Heart right ventricle (tissue), 16 donors: ENCODE measurements at regions not wholly inside any gene's neighbourhood (a gene's known extent, or its start where the extent isn't known, plus 50 kb on each side); places are given as distances from the start of the nearest gene placed in this dataset.
A peak's percentile ranks its signal among the peaks of the same experiment; 100 is the strongest.

Experiments used
- ATAC-seq, 8 donors: fragments of 200-7000 bp; cut with Tn5 transposase; one replicate each; pipeline ENCODE4 v1.9.1; 2020; ENCODE audit warnings: mild to moderate bottlenecking in 8 of 8, moderate library complexity in 8 of 8, moderate number of reproducible peaks in 1 of 8
- DNase-seq, 2 donors: peaks; one replicate each; pipeline ENCODE4 v3.0.0-alpha.2; 2020
- H3K27ac ChIP-seq, 10 donors: fragments of 200-600 bp; sonication (generic) in 2 of 10; one replicate each; pipeline versions ENCODE4 v1.5.0 to v1.8.0; 2020 to 2022; ENCODE audit warnings: mild to moderate bottlenecking in 3 of 10
- H3K27me3 ChIP-seq, 7 donors: fragments of 200-600 bp; one replicate each; pipeline ENCODE4 v1.8.0; 2021 to 2022; ENCODE audit warnings: mild to moderate bottlenecking in 2 of 7
- H3K36me3 ChIP-seq, 9 donors: fragments of 200-600 bp; sonication (generic) in 1 of 9; one replicate each; pipeline versions ENCODE4 v1.5.0 to v1.8.0; 2020 to 2022; ENCODE audit warnings: mild to moderate bottlenecking in 2 of 9
- H3K4me1 ChIP-seq, 9 donors: fragments of 200-600 bp; sonication (generic) in 1 of 9; one replicate each; pipeline versions ENCODE4 v1.5.0 to v1.8.0; 2020 to 2022; ENCODE audit warnings: mild to moderate bottlenecking in 4 of 9
- H3K4me3 ChIP-seq, 10 donors: fragments of 200-600 bp; sonication (generic) in 2 of 10; one replicate each; pipeline versions ENCODE4 v1.5.0 to v1.8.0; 2020 to 2022; ENCODE audit warnings: mild to moderate bottlenecking in 7 of 10, moderate library complexity in 2 of 10
- H3K9me3 ChIP-seq, 11 donors: fragments of 200-600 bp in 10 of 11; sonication (generic) in 2 of 11; one replicate each; pipeline versions ENCODE4 v1.5.0 to v1.8.0; 2013 to 2022; ENCODE audit warnings: mild to moderate bottlenecking in 2 of 11, control low read depth in 1 of 11, moderate library complexity in 1 of 11
- WGBS, 2 donors: extraction: QIAGEN DNeasy Blood & Tissue Kit; methylation state at CpG; one replicate each; pipeline ENCODE4 v1.1.7; 2013; ENCODE audit warnings: inconsistent platforms in 1 of 2; 5-methylcytosine and 5-hydroxymethylcytosine counted together
- intact Hi-C, 10 donors: fragments of 100-400 bp; cut with DNase I; formaldehyde crosslinking; loops; one replicate each; pipeline versions ENCODE4 v1.11.1 to v1.14.2; 2022
- TF ChIP-seq, protein P1 (sequence below), 9 donors: fragments of 200-600 bp; sonication (generic) in 2 of 9; IDR thresholded peaks; one replicate each; pipeline versions ENCODE4 v1.5.0 to v1.8.0; 2021 to 2022; ENCODE audit warnings: antibody characterized with exemption in 9 of 9, mild to moderate bottlenecking in 5 of 9, moderate library complexity in 1 of 9
- donor health status: Arrhythmogenic right ventricular cardiomyopathy.
- donor health status: ischemic (EF 13 %, LVEDD 7.1; RV severe dilation, severe dysfunction).
- donor health status: healthy with polysubstance abuse.
- donor health status: DM: no; HTN: yes; CAD: no.
- donor health status: DM: no; HTN: no; CAD: no.
- donor health status: ischemic (EF 25% LVEDD 6.9; RV normal size, moderate dysfunction).
- donor health status: ischemic (EF 25% LVEDD 5.7; RV mildly dilated, moderate dysfunction).
- donor health status: healthy.
- donor health status: DM: yes; HTN: yes; CAD: no.
- donor health status: Ischemic cardiomyopathy.
- donor health status: ischemic (EF 35%, LVEDD 5.7; RV mildly dilated, moderate dysfunction).
- donor health status: nonischemic (EF 11% LVEDD 7.7; RV severe dilation, severe dysfunction).
- donor health status: DM: yes; HTN: yes; CAD: no.
- donor health status: PGD.
- donor health status: ischemic (EF 29% LVEDD 5.4; RV normal size, mild dysfunction).
- donor health status: nonischemic (EF 23%, LVEDD 6.1; RV moderate dilation, normal function).

DNA sequence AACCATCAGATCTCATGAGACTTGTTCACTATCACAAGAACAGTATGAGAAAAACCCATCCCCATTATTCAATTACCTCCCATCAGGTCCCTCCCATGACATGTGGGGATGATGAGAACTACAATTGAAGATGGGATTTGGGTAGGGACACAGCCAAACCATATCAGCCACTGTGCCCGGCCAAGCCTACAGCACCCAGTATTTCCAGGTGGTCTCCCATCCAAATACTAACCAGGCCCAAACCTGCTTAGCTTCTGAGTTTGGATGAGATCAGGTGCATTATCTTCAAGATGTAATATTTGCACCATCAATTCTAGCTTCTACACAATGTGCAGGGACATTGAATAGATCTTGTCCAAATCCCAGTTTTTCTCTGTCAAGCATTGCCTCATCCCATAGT, 196.9 kb downstream of the BAMBI start:
- TF ChIP-seq, protein P1, sequence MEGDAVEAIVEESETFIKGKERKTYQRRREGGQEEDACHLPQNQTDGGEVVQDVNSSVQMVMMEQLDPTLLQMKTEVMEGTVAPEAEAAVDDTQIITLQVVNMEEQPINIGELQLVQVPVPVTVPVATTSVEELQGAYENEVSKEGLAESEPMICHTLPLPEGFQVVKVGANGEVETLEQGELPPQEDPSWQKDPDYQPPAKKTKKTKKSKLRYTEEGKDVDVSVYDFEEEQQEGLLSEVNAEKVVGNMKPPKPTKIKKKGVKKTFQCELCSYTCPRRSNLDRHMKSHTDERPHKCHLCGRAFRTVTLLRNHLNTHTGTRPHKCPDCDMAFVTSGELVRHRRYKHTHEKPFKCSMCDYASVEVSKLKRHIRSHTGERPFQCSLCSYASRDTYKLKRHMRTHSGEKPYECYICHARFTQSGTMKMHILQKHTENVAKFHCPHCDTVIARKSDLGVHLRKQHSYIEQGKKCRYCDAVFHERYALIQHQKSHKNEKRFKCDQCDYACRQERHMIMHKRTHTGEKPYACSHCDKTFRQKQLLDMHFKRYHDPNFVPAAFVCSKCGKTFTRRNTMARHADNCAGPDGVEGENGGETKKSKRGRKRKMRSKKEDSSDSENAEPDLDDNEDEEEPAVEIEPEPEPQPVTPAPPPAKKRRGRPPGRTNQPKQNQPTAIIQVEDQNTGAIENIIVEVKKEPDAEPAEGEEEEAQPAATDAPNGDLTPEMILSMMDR (IDR thresholded peaks at IDR 0.05): no peak
- Histone ChIP-seq H3K4me1 (peaks cover 0 to 7% (median 0%) of the 10 kb centered on the region in 9 donors), H3K4me3 (no peak overlapping the region), H3K27ac (no peak overlapping the region), H3K27me3 (no peaks in the 10 kb centered on the region), H3K36me3 (no peaks in the 10 kb centered on the region), H3K9me3 (no peaks in the 10 kb centered on the region)
- ATAC-seq (no peak), DNase-seq (no peak)
- 94 to 97% methylated on average over 1 of the region's 1 CpG for WGBS, 2 donors
- intact Hi-C loops: no loop called here

DNA sequence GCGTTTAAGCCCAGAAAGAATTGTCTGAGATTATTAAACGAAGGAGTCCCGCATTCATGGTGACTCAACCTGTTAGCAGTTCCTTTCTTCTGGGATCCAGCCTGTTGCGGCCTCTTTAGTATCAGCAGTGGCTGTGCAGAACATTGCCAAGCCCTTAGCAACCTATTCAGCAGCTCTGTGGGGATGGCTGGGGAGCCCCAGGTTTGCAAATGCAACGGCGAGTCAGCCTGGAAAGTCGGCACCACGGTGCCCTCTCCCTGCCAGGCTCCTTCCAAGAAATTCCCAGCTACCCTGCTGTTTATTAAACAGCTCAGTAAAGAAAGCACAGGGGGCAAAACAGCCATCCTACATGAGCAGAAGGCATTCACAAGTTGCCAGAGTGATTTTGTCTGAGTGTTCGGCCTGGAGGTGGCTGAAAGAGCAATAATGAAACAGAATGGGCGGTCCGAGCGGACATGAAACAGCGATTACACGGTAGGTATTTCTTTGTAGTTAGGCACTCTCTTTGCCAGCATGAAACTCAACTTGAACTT, 198.3 kb downstream of the BAMBI start:
- peaks cover 3 to 18% (median 11%) of the 10 kb centered on the region in 9 donors for H3K4me1 ChIP-seq
- no peak overlapping the region for H3K4me3 ChIP-seq
- H3K27me3 ChIP-seq: no peaks in the 10 kb centered on the region
- no peak overlapping the region for H3K27ac ChIP-seq
- ATAC-seq (peak in 3 of 8 donors; percentile 37 to 40 (median 39)), DNase-seq (peak in 1 of 2 donors; percentile 13)
- 53 to 63% methylated on average over 14 of the region's 14 CpGs for WGBS, 2 donors
- no peaks in the 10 kb centered on the region for H3K36me3 ChIP-seq
- TF ChIP-seq, protein P1 (IDR thresholded peaks at IDR 0.05): no peak
- intact Hi-C loops: no loop called here
- no peaks in the 10 kb centered on the region for H3K9me3 ChIP-seq

DNA sequence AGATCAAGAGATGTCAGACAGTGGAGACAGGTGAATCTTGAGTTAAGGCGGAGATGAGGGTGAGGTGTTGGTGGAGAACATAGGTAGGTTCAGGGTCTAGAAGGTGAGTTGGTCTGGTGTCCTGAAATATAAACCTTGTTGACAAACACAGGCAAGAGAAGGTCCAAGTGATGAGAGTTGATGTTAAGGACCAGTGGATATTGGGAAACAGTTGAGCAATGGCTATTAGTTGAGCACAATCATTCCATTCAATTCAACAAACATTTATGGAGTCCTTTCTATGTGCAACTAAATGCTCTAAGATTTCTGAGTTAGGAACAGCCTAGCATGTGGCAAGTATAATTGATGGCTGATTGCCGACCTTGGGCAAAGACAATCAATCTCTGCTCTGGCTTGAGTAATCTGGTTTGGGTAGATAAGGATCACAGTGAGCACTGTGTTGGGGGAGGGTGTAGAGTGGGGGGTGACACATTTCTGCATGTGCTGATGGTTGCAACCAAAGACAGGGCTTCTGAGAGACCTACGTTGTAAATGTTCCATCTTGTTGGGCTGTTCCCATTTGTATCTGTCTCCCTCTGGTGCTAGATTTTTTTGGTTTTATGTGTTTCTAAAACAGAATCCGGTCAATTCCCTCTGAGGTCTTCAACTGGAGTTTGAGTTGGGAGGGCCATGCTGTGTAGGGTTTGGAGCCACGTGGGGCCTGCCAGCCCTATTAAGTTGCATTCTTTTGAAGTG, 201.1 kb downstream of the BAMBI start:
- Histone ChIP-seq H3K27me3 (no peaks in the 10 kb centered on the region), H3K36me3 (no peaks in the 10 kb centered on the region), H3K4me3 (no peak overlapping the region), H3K27ac (no peak overlapping the region), H3K9me3 (no peaks in the 10 kb centered on the region), H3K4me1 (peaks cover 3 to 26% (median 15%) of the 10 kb centered on the region in 9 donors)
- intact Hi-C loops: no loop called here
- TF ChIP-seq, protein P1 (IDR thresholded peaks at IDR 0.05): no peak
- 77 to 83% methylated on average over 5 of the region's 5 CpGs for WGBS, 2 donors
- DNase-seq: no peak
- no peak for ATAC-seq

DNA sequence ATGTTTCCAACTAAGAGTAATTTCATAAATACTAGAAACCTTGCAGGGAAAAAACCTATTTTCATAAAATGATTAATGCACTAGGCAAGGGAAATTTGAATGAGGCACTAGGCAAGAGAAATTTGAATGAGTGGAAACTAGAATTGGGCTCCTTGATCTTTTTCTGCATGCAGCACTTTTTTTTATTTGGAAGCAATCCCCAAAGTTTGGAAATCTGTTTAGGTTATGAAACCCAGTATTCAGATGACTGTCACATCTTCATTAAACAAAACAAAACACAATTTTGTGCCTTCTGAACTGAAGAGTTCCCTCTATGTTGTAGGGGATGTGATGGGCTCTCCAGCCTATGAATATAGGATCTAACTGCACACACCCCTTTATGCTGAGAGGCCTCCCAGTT, 201.9 kb downstream of the BAMBI start:
- TF ChIP-seq, protein P1 (IDR thresholded peaks at IDR 0.05): no peak
- no peaks in the 10 kb centered on the region for H3K9me3 ChIP-seq
- intact Hi-C loops: no loop called here
- peak overlapping the region in 6 of 10 donors; percentile 41 to 84 (median 74) for H3K27ac ChIP-seq
- H3K4me3 ChIP-seq: no peak overlapping the region
- peaks cover 3 to 26% (median 15%) of the 10 kb centered on the region in 9 donors for H3K4me1 ChIP-seq
- no peaks in the 10 kb centered on the region for H3K27me3 ChIP-seq
- no peak for ATAC-seq
- no peaks in the 10 kb centered on the region for H3K36me3 ChIP-seq
- no peak for DNase-seq
